G401.6 (cell line): ENCODE measurements at regions not wholly inside any gene's neighbourhood (a gene's known extent, or its start where the extent isn't known, plus 50 kb on each side); places are given as distances from the start of the nearest gene placed in this dataset.
"Not testable (repeated sequence)": the region's sequence is repeated elsewhere in the genome, so short reads cannot be mapped to it uniquely, and the experiment has no call there.

Experiments
- FAIRE-seq: peaks from 2 replicates; lab custom pipeline; 2012; peaks lifted over from hg19 to GRCh38; lab: Jason Lieb, UNC

GRCh38 chr10:53162856-53163255, 390.3 kb upstream of the MBL2 start:
- no peak for FAIRE-seq

- no peak for FAIRE-seq
These were observed 388.6 kb upstream of the MBL2 start for GRCh38 chr10:53161231-53161630.

- not testable (repeated sequence) for FAIRE-seq
These were observed 383.1 kb upstream of the MBL2 start for GRCh38 chr10:53155674-53156073.

- no peak for FAIRE-seq
These were observed 381.2 kb upstream of the MBL2 start for GRCh38 chr10:53153831-53154230.

- FAIRE-seq: no peak
These were observed 367.9 kb upstream of the MBL2 start for GRCh38 chr10:53140506-53140905.

- FAIRE-seq: no peak
These were observed 363.3 kb upstream of the MBL2 start for GRCh38 chr10:53135897-53136253.

- no peak for FAIRE-seq
These were observed 362.8 kb upstream of the MBL2 start for GRCh38 chr10:53135213-53135896.

GRCh38 chr10:53134050-53134449, 361.5 kb upstream of the MBL2 start:
- no peak for FAIRE-seq

- no peak for FAIRE-seq
These were observed 357.8 kb upstream of the MBL2 start for GRCh38 chr10:53130337-53130736.

GRCh38 chr10:53127686-53128085, 355.1 kb upstream of the MBL2 start:
- FAIRE-seq: no peak

GRCh38 chr10:53123311-53123710, 350.7 kb upstream of the MBL2 start:
- FAIRE-seq: no peak

- FAIRE-seq: no peak
These were observed 349.7 kb upstream of the MBL2 start for GRCh38 chr10:53122281-53122680.

- no peak for FAIRE-seq
These were observed 343.1 kb upstream of the MBL2 start for GRCh38 chr10:53115660-53116059.

- FAIRE-seq: no peak
These were observed 338.9 kb upstream of the MBL2 start for GRCh38 chr10:53111529-53111928.

GRCh38 chr10:53109320-53109719, 336.7 kb upstream of the MBL2 start:
- no peak for FAIRE-seq

- FAIRE-seq: no peak
These were observed 335.8 kb upstream of the MBL2 start for GRCh38 chr10:53108317-53108934.

- FAIRE-seq: no peak
These were observed 335.1 kb upstream of the MBL2 start for GRCh38 chr10:53107711-53108110.

- no peak for FAIRE-seq
These were observed 329.8 kb upstream of the MBL2 start for GRCh38 chr10:53102424-53102823.

- FAIRE-seq: no peak
These were observed 321.3 kb upstream of the MBL2 start for GRCh38 chr10:53093878-53094277.

GRCh38 chr10:53091574-53091973, 319.0 kb upstream of the MBL2 start:
- no peak for FAIRE-seq

GRCh38 chr10:53088961-53089360, 316.4 kb upstream of the MBL2 start:
- FAIRE-seq: no peak

- no peak for FAIRE-seq
These were observed 306.7 kb upstream of the MBL2 start for GRCh38 chr10:53079283-53079682.

- no peak for FAIRE-seq
These were observed 304.4 kb upstream of the MBL2 start for GRCh38 chr10:53076948-53077347.

GRCh38 chr10:53075469-53075868, 302.9 kb upstream of the MBL2 start:
- FAIRE-seq: no peak
